H9 (cell line): ENCODE measurements at regions not wholly inside any gene's neighbourhood (a gene's known extent, or its start where the extent isn't known, plus 50 kb on each side); places are given as distances from the start of the nearest gene placed in this dataset.

ENCODE experiments used
- DNase-seq: peaks from one replicate; pipeline ENCODE4 v3.0.0-alpha.2; 2017
- H2AFZ ChIP-seq: one replicate; pipeline ENCODE4 v1.6.1; 2013; ENCODE audit warnings: mild to moderate bottlenecking, low read length, control low read depth, moderate library complexity
- H2AK5ac ChIP-seq: 2 replicates; pipeline ENCODE4 v1.6.1; 2013; ENCODE audit warnings: low read length, control low read depth, mixed read lengths; ENCODE audit not compliant: insufficient read length
- H2BK120ac ChIP-seq: one replicate; pipeline ENCODE4 v1.6.1; 2013; ENCODE audit warnings: low read depth, mild to moderate bottlenecking, low read length, control low read depth, inconsistent platforms; ENCODE audit not compliant: poor library complexity, severe bottlenecking
- H2BK12ac ChIP-seq: 2 replicates; pipeline ENCODE4 v1.6.1; 2013; ENCODE audit warnings: low read length, control low read depth, mixed read lengths, low read depth; ENCODE audit not compliant: insufficient read length
- H2BK15ac ChIP-seq: 2 replicates; pipeline ENCODE4 v1.6.1; 2013; ENCODE audit warnings: low read depth, low read length, control low read depth
- H2BK20ac ChIP-seq: one replicate; pipeline ENCODE4 v1.6.1; 2013; ENCODE audit warnings: low read depth, mild to moderate bottlenecking, low read length, control low read depth, inconsistent platforms; ENCODE audit not compliant: poor library complexity, severe bottlenecking
- H2BK5ac ChIP-seq: 2 replicates; pipeline ENCODE4 v1.6.1; 2013; ENCODE audit warnings: low read length, control low read depth, mixed read lengths; ENCODE audit not compliant: insufficient read length
- H3K14ac ChIP-seq: 2 replicates; pipeline ENCODE4 v1.6.1; 2013; ENCODE audit warnings: low read length, control low read depth; ENCODE audit not compliant: insufficient read depth
- H3K18ac ChIP-seq: 2 replicates; pipeline ENCODE4 v1.6.1; 2013; ENCODE audit warnings: low read depth, mild to moderate bottlenecking, mixed read lengths, low read length, control low read depth; ENCODE audit not compliant: insufficient read length
- H3K23ac ChIP-seq: 2 replicates; pipeline ENCODE4 v1.6.1; 2013; ENCODE audit warnings: low read length, control low read depth, mixed read lengths, low read depth; ENCODE audit not compliant: insufficient read length
- H3K23me2 ChIP-seq: 2 replicates; pipeline ENCODE4 v1.6.1; 2013; ENCODE audit warnings: low read depth, mild to moderate bottlenecking, mixed read lengths, low read length, control low read depth; ENCODE audit not compliant: insufficient read length, poor library complexity, severe bottlenecking
- H3K27ac ChIP-seq: 2 replicates; pipeline ENCODE4 v1.5.1; 2013; ENCODE audit warnings: low read length, control low read depth, mixed read lengths, low read depth; ENCODE audit not compliant: insufficient read length
- H3K27me3 ChIP-seq: 2 replicates; pipeline ENCODE4 v1.6.1; 2013; ENCODE audit warnings: low read length, control low read depth, inconsistent platforms; ENCODE audit not compliant: insufficient read depth
- H3K4ac ChIP-seq: 2 replicates; pipeline ENCODE4 v1.6.1; 2013; ENCODE audit warnings: low read depth, mild to moderate bottlenecking, control low read depth, inconsistent platforms, low read length, moderate library complexity
- H3K4me1 ChIP-seq: 2 replicates; pipeline ENCODE4 v1.6.1; 2013; ENCODE audit warnings: low read length, control low read depth, inconsistent platforms; ENCODE audit not compliant: insufficient read depth
- H3K4me2 ChIP-seq: 2 replicates; pipeline ENCODE4 v1.6.1; 2013; ENCODE audit warnings: low read length, control low read depth, mixed read lengths; ENCODE audit not compliant: insufficient read length, insufficient read depth
- H3K56ac ChIP-seq: 2 replicates; pipeline ENCODE4 v1.6.1; 2013; ENCODE audit warnings: low read depth, mild to moderate bottlenecking, mixed read lengths, low read length, control low read depth; ENCODE audit not compliant: insufficient read length
- H3K79me1 ChIP-seq: 2 replicates; pipeline ENCODE4 v1.6.1; 2013; ENCODE audit warnings: low read depth, mild to moderate bottlenecking, moderate library complexity, low read length, control low read depth, inconsistent platforms; ENCODE audit not compliant: insufficient read depth, poor library complexity, severe bottlenecking
- H3K79me2 ChIP-seq: 2 replicates; pipeline ENCODE4 v1.6.1; 2013; ENCODE audit warnings: low read length, control low read depth, inconsistent platforms; ENCODE audit not compliant: insufficient read depth
- H3K9ac ChIP-seq: 2 replicates; pipeline ENCODE4 v1.6.1; 2013; ENCODE audit warnings: low read length, control low read depth, mixed read lengths; ENCODE audit not compliant: insufficient read length; ENCODE audit errors: extremely low read depth
- H3K9me3 ChIP-seq: one replicate; pipeline ENCODE4 v1.6.1; 2013; ENCODE audit warnings: low read depth, low read length, inconsistent platforms; ENCODE audit not compliant: control insufficient read depth
- H3T11ph ChIP-seq: one replicate; pipeline ENCODE4 v1.6.1; 2013; ENCODE audit warnings: mild to moderate bottlenecking, low read length, control low read depth, inconsistent platforms
- H4K20me1 ChIP-seq: one replicate; pipeline ENCODE4 v1.6.1; 2013; ENCODE audit not compliant: control insufficient read depth, insufficient read length, insufficient read depth
- H4K5ac ChIP-seq: 2 replicates; pipeline ENCODE4 v1.6.1; 2013; ENCODE audit warnings: low read depth, mild to moderate bottlenecking, mixed read lengths, low read length, control low read depth; ENCODE audit not compliant: insufficient read length
- H4K8ac ChIP-seq: replicated peaks from 2 replicates; pipeline ENCODE4 v1.6.1; 2013; ENCODE audit warnings: low read length, control low read depth, mixed read lengths, low read depth; ENCODE audit not compliant: insufficient read length
- H4K91ac ChIP-seq: 2 replicates; pipeline ENCODE4 v1.6.1; 2013; ENCODE audit warnings: low read depth, mild to moderate bottlenecking, moderate library complexity, mixed read lengths, low read length, control low read depth; ENCODE audit not compliant: insufficient read length
- H3K27ac Mint-ChIP-seq, 3 experiments: 2 replicates in 2 of 3; 3 replicates in 1 of 3; pipeline ENCODE4 v1.8.0; 2020 to 2021; ENCODE audit warnings: mixed read lengths in 3 of 3, mild to moderate bottlenecking in 1 of 3, moderate library complexity in 1 of 3
- H3K27me3 Mint-ChIP-seq: 2 replicates; pipeline ENCODE4 v1.8.0; 2021; ENCODE audit warnings: low read depth, mild to moderate bottlenecking, moderate library complexity, mixed read lengths
- H3K36me3 Mint-ChIP-seq, 3 experiments: 2 replicates in 2 of 3; 3 replicates in 1 of 3; pipeline ENCODE4 v1.8.0; 2020 to 2021; ENCODE audit warnings: low read depth in 3 of 3, mixed read lengths in 3 of 3; ENCODE audit not compliant: insufficient read depth in 1 of 3
- H3K4me1 Mint-ChIP-seq, 2 experiments: 2 replicates each; pipeline ENCODE4 v1.8.0; 2020; ENCODE audit warnings: mixed read lengths in 2 of 2
- H3K4me3 Mint-ChIP-seq, 2 experiments: 2 replicates in 1 of 2; 3 replicates in 1 of 2; pipeline ENCODE4 v1.8.0; 2020 to 2021; ENCODE audit warnings: mild to moderate bottlenecking in 2 of 2, mixed read lengths in 2 of 2, moderate library complexity in 1 of 2
- H3K9me3 Mint-ChIP-seq, 2 experiments: 2 replicates in 1 of 2; 3 replicates in 1 of 2; pipeline ENCODE4 v1.8.0; 2020; ENCODE audit warnings: mild to moderate bottlenecking in 2 of 2, mixed read lengths in 2 of 2, moderate library complexity in 1 of 2
- CTCF ChIP-seq: fragments of 200-600 bp; sonication (generic); conservative IDR thresholded peaks from 3 replicates; pipeline ENCODE4 v1.8.0; 2021; ENCODE audit warnings: antibody characterized with exemption, mild to moderate bottlenecking
- WGBS: extraction: QIAGEN DNeasy Blood & Tissue Kit; methylation state at CpG from one replicate; pipeline ENCODE4 v1.1.7; 2013; ENCODE audit warnings: missing lambda C conversion rate, low lambda C conversion rate, mixed read lengths; ENCODE audit not compliant: insufficient read length; ENCODE audit errors: extremely low coverage; 5-methylcytosine and 5-hydroxymethylcytosine counted together

DNA sequence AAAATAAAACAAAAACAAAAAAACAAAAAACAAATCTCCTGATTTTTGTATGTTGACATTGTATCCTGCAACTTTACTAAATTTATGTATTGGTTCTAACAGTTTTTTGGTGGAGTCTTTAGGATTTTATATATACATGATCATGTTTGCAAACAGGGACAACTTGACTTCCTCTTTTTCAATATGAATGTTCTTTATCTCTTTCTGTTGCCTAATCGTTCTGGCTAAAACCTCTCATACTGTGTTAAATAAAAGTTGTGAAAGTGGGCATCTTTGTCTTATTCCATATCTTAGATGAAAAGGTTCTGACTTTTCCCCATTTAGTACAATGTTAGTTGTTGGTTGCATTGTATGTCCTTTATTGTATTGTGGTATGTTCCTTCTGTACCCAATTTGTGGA, 261.7 kb upstream of the NOX3 start:
- H4K8ac ChIP-seq: no peak overlapping the region
- no peak overlapping the region for H2BK5ac ChIP-seq
- no peaks in the 10 kb centered on the region for H3K79me1 ChIP-seq
- no peak overlapping the region for H2AFZ ChIP-seq
- no peak overlapping the region for H2BK120ac ChIP-seq
- H4K20me1 ChIP-seq: no peaks in the 10 kb centered on the region
- no peak overlapping the region for H3K4me2 ChIP-seq
- H3K4ac ChIP-seq: no peak overlapping the region
- no peak overlapping the region for H4K5ac ChIP-seq
- no peaks in the 10 kb centered on the region for H3K23me2 ChIP-seq
- H3K79me2 ChIP-seq: no peaks in the 10 kb centered on the region
- no peak overlapping the region for H2BK20ac ChIP-seq
- no peak for TF ChIP-seq CTCF
- WGBS: no CpG with 5 or more reads among the region's 1 CpG
- H3K9ac ChIP-seq: no peak overlapping the region
- no peak overlapping the region for H3K23ac ChIP-seq
- no peak overlapping the region for H2BK12ac ChIP-seq
- no peak for DNase-seq
- no peaks in the 10 kb centered on the region for H3K4me1 Mint-ChIP-seq
- no peaks in the 10 kb centered on the region for H3K27me3 Mint-ChIP-seq
- no peak overlapping the region for H3K27ac Mint-ChIP-seq
- no peak overlapping the region for H2BK15ac ChIP-seq
- no peak overlapping the region for H2AK5ac ChIP-seq
- no peaks in the 10 kb centered on the region for H3K27me3 ChIP-seq
- no peak overlapping the region for H3K4me3 Mint-ChIP-seq
- no peak overlapping the region for H3K56ac ChIP-seq
- no peaks in the 10 kb centered on the region for H3K36me3 Mint-ChIP-seq
- H3T11ph ChIP-seq: no peak overlapping the region
- no peak overlapping the region for H3K18ac ChIP-seq
- no peaks in the 10 kb centered on the region for H3K9me3 ChIP-seq
- no peak overlapping the region for H3K14ac ChIP-seq
- H3K27ac ChIP-seq: no peak overlapping the region
- H3K4me1 ChIP-seq: no peaks in the 10 kb centered on the region
- H4K91ac ChIP-seq: no peak overlapping the region
- no peaks in the 10 kb centered on the region for H3K9me3 Mint-ChIP-seq
